GM23338 (cell line): ENCODE measurements at regions not wholly inside any gene's neighbourhood (a gene's known extent, or its start where the extent isn't known, plus 50 kb on each side); places are given as distances from the start of the nearest gene placed in this dataset.

ENCODE experiments used
- CREB1 ChIP-seq: fragments of 250-450 bp; sonication (Bioruptor Pico); IDR thresholded peaks from 2 replicates; pipeline ENCODE4 v1.5.0; 2020; ENCODE audit warnings: low read depth, mild to moderate bottlenecking, moderate library complexity
- EZH2 ChIP-seq: fragments of 200-600 bp; sonication (generic); IDR thresholded peaks from one replicate; pipeline ENCODE4 v1.8.0; 2017; ENCODE audit warnings: antibody characterized with exemption, mild to moderate bottlenecking, low read depth; ENCODE audit not compliant: unreplicated experiment
- EZH2phosphoT487 ChIP-seq: fragments of 200-600 bp; sonication (generic); IDR thresholded peaks from one replicate; pipeline ENCODE4 v1.8.1; 2018; ENCODE audit warnings: antibody characterized with exemption; ENCODE audit not compliant: unreplicated experiment
- JUNB ChIP-seq: IDR thresholded peaks from one replicate; pipeline ENCODE4 v1.6.1; 2016; ENCODE audit warnings: antibody characterized with exemption; ENCODE audit not compliant: unreplicated experiment
- NANOG ChIP-seq: IDR thresholded peaks from 2 replicates; pipeline ENCODE4 v1.6.1; 2016; ENCODE audit warnings: antibody characterized with exemption, borderline replicate concordance
- POLR2AphosphoS5 ChIP-seq: IDR thresholded peaks from 2 replicates; pipeline ENCODE4 v1.6.1; 2016; ENCODE audit warnings: antibody characterized with exemption, low read depth
- ZNF114 ChIP-seq: fragments of 250-450 bp; sonication (Bioruptor Pico); IDR thresholded peaks from 2 replicates; pipeline ENCODE4 v1.5.0; 2020; ENCODE audit warnings: mild to moderate bottlenecking, moderate library complexity
- ZNF331 ChIP-seq: fragments of 250-450 bp; sonication (Bioruptor Pico); IDR thresholded peaks from 2 replicates; pipeline ENCODE4 v1.5.0; 2020; ENCODE audit warnings: low read depth, mild to moderate bottlenecking, moderate library complexity
- TF ChIP-seq, protein P1 (sequence below): IDR thresholded peaks from one replicate; pipeline ENCODE4 v1.6.1; 2018; ENCODE audit warnings: antibody characterized with exemption; ENCODE audit not compliant: unreplicated experiment
- TF ChIP-seq, protein P2 (sequence below), 2 experiments: fragments of 200-600 bp in 1 of 2; sonication (generic) in 1 of 2; conservative IDR thresholded peaks; 2 replicates each; pipeline versions ENCODE4 v1.5.1 to v1.6.1; 2016 to 2017; ENCODE audit warnings: antibody characterized with exemption in 2 of 2, low read depth in 2 of 2, mild to moderate bottlenecking in 2 of 2, moderate library complexity in 1 of 2
- TF ChIP-seq, protein P3 (sequence below): fragments of 250-450 bp; sonication (Bioruptor Pico); IDR thresholded peaks from 2 replicates; pipeline ENCODE4 v1.5.0; 2020; ENCODE audit warnings: mild to moderate bottlenecking, moderate library complexity
- TF ChIP-seq, protein P4 (sequence below): IDR thresholded peaks from 2 replicates; pipeline ENCODE4 v1.6.1; 2016; ENCODE audit warnings: antibody characterized with exemption

DNA sequence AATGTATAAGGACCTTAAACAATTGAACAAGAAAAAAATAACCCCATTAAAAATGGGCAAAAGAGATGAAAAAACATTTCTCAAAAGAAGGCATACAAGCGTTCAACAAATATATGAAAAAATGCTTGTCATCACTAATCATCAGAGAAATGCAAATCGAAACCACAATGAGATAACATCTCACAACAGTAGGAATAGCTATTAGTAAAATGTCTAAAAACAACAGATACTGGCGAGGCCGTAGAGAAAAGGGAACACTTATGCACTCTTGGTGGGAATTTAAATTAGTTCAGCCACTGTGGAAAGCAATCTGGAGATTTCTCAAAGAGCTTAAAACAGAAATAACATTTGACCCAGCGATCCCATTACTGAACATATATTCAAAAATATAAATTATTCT lies 769.8 kb upstream of the MGAT4C start:
- TF ChIP-seq EZH2 (no peak), CREB1 (CRISPR knock-in tag) (no peak), EZH2phosphoT487 (no peak), POLR2AphosphoS5 (no peak), JUNB (no peak), ZNF331 (no peak), NANOG (no peak), ZNF114 (CRISPR knock-in tag) (no peak)
- TF ChIP-seq, protein P1, sequence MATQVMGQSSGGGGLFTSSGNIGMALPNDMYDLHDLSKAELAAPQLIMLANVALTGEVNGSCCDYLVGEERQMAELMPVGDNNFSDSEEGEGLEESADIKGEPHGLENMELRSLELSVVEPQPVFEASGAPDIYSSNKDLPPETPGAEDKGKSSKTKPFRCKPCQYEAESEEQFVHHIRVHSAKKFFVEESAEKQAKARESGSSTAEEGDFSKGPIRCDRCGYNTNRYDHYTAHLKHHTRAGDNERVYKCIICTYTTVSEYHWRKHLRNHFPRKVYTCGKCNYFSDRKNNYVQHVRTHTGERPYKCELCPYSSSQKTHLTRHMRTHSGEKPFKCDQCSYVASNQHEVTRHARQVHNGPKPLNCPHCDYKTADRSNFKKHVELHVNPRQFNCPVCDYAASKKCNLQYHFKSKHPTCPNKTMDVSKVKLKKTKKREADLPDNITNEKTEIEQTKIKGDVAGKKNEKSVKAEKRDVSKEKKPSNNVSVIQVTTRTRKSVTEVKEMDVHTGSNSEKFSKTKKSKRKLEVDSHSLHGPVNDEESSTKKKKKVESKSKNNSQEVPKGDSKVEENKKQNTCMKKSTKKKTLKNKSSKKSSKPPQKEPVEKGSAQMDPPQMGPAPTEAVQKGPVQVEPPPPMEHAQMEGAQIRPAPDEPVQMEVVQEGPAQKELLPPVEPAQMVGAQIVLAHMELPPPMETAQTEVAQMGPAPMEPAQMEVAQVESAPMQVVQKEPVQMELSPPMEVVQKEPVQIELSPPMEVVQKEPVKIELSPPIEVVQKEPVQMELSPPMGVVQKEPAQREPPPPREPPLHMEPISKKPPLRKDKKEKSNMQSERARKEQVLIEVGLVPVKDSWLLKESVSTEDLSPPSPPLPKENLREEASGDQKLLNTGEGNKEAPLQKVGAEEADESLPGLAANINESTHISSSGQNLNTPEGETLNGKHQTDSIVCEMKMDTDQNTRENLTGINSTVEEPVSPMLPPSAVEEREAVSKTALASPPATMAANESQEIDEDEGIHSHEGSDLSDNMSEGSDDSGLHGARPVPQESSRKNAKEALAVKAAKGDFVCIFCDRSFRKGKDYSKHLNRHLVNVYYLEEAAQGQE = no peak
- TF ChIP-seq, protein P2, sequence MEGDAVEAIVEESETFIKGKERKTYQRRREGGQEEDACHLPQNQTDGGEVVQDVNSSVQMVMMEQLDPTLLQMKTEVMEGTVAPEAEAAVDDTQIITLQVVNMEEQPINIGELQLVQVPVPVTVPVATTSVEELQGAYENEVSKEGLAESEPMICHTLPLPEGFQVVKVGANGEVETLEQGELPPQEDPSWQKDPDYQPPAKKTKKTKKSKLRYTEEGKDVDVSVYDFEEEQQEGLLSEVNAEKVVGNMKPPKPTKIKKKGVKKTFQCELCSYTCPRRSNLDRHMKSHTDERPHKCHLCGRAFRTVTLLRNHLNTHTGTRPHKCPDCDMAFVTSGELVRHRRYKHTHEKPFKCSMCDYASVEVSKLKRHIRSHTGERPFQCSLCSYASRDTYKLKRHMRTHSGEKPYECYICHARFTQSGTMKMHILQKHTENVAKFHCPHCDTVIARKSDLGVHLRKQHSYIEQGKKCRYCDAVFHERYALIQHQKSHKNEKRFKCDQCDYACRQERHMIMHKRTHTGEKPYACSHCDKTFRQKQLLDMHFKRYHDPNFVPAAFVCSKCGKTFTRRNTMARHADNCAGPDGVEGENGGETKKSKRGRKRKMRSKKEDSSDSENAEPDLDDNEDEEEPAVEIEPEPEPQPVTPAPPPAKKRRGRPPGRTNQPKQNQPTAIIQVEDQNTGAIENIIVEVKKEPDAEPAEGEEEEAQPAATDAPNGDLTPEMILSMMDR (conservative IDR thresholded peaks at IDR 0.05; ENCODE audit: low read depth in 2 of 2) = no peak
- TF ChIP-seq, protein P3, sequence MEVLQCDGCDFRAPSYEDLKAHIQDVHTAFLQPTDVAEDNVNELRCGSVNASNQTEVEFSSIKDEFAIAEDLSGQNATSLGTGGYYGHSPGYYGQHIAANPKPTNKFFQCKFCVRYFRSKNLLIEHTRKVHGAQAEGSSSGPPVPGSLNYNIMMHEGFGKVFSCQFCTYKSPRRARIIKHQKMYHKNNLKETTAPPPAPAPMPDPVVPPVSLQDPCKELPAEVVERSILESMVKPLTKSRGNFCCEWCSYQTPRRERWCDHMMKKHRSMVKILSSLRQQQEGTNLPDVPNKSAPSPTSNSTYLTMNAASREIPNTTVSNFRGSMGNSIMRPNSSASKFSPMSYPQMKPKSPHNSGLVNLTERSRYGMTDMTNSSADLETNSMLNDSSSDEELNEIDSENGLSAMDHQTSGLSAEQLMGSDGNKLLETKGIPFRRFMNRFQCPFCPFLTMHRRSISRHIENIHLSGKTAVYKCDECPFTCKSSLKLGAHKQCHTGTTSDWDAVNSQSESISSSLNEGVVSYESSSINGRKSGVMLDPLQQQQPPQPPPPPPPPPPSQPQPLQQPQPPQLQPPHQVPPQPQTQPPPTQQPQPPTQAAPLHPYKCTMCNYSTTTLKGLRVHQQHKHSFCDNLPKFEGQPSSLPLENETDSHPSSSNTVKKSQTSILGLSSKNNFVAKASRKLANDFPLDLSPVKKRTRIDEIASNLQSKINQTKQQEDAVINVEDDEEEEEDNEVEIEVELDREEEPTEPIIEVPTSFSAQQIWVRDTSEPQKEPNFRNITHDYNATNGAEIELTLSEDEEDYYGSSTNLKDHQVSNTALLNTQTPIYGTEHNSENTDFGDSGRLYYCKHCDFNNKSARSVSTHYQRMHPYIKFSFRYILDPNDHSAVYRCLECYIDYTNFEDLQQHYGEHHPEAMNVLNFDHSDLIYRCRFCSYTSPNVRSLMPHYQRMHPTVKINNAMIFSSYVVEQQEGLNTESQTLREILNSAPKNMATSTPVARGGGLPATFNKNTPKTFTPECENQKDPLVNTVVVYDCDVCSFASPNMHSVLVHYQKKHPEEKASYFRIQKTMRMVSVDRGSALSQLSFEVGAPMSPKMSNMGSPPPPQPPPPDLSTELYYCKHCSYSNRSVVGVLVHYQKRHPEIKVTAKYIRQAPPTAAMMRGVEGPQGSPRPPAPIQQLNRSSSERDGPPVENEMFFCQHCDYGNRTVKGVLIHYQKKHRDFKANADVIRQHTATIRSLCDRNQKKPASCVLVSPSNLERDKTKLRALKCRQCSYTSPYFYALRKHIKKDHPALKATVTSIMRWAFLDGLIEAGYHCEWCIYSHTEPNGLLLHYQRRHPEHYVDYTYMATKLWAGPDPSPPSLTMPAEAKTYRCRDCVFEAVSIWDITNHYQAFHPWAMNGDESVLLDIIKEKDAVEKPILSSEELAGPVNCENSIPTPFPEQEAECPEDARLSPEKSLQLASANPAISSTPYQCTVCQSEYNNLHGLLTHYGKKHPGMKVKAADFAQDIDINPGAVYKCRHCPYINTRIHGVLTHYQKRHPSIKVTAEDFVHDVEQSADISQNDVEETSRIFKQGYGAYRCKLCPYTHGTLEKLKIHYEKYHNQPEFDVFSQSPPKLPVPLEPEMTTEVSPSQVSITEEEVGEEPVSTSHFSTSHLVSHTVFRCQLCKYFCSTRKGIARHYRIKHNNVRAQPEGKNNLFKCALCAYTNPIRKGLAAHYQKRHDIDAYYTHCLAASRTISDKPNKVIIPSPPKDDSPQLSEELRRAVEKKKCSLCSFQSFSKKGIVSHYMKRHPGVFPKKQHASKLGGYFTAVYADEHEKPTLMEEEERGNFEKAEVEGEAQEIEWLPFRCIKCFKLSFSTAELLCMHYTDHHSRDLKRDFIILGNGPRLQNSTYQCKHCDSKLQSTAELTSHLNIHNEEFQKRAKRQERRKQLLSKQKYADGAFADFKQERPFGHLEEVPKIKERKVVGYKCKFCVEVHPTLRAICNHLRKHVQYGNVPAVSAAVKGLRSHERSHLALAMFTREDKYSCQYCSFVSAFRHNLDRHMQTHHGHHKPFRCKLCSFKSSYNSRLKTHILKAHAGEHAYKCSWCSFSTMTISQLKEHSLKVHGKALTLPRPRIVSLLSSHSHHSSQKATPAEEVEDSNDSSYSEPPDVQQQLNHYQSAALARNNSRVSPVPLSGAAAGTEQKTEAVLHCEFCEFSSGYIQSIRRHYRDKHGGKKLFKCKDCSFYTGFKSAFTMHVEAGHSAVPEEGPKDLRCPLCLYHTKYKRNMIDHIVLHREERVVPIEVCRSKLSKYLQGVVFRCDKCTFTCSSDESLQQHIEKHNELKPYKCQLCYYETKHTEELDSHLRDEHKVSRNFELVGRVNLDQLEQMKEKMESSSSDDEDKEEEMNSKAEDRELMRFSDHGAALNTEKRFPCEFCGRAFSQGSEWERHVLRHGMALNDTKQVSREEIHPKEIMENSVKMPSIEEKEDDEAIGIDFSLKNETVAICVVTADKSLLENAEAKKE = no peak
- TF ChIP-seq, protein P4, sequence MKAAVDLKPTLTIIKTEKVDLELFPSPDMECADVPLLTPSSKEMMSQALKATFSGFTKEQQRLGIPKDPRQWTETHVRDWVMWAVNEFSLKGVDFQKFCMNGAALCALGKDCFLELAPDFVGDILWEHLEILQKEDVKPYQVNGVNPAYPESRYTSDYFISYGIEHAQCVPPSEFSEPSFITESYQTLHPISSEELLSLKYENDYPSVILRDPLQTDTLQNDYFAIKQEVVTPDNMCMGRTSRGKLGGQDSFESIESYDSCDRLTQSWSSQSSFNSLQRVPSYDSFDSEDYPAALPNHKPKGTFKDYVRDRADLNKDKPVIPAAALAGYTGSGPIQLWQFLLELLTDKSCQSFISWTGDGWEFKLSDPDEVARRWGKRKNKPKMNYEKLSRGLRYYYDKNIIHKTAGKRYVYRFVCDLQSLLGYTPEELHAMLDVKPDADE = no peak
